Ammon's horn (tissue), 1 donor: ENCODE measurements at regions not wholly inside any gene's neighbourhood (a gene's known extent, or its start where the extent isn't known, plus 50 kb on each side); places are given as distances from the start of the nearest gene placed in this dataset.
"Not testable (repeated sequence)": the region's sequence is repeated elsewhere in the genome, so short reads cannot be mapped to it uniquely, and the experiment has no call there.

ENCODE experiments used
- DNase-seq: peaks from one replicate; pipeline ENCODE4 v3.0.0-alpha.2; 2016; ENCODE audit warnings: low spot score

DNA sequence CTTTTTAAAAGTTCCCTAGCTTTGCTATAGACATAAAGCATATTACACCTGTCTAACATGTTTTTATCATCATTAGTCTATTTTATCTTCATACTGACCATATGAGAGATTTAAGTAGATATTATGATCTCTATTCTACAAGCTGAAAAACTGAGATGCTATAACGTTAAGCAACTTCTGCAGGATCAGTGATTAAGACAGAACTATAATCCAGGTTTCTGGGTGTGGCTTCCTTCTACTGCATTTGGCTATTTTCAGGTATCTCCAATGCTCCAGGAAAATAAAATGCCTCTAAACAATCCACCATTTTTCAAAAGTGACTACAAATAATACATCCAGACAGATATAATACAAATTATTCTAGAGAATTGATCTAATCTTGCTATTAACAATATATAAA lies 53.4 kb downstream of the RGS2 start:
- no peak for DNase-seq

DNA sequence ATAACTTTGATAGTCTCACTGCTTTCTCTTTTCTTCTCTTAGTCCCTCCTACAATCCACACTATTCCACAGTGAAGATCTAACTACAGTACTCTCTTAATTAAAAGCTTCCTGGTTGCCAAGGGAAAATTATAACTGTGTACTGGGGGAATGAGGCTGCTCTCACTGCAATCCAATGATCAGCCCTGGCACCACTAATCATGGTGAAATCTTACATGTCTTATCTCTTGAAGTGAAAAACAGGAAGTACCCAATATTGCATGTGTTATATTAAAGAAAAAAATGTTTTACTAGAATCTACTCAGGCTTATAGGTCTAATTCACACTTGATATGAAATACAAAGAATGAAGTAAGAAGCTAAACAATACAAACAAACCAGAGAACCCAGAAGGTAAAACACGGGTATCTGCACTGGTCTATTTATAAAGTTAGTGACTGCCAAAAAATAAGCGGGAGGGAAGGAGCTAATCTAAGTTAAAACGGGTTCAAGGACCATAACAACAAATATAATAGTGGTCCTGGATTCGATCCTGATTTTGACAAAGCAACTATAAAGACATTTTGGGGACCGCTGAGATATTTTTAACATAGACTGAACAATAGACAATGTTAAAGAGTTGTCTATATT lies 57.5 kb downstream of the RGS2 start:
- no peak for DNase-seq

DNA sequence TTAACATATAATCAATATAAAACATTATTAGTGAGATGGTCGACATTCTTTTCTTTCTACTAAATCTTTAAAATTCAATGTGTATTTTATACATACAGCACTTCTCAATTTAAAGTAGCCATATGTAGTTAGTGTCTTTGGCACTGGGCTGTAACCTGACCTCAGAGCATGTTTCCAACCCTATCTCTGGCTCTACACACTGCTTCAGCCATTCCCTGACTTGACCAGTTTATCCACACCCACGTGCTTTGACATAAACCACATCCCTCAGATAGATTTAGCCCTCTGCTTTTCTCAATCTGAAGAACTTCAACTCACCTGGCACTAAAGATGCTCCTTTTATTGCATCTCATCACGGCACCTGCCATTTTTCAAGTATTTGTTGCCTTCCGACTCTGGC lies 58.3 kb downstream of the RGS2 start:
- no peak for DNase-seq

DNA sequence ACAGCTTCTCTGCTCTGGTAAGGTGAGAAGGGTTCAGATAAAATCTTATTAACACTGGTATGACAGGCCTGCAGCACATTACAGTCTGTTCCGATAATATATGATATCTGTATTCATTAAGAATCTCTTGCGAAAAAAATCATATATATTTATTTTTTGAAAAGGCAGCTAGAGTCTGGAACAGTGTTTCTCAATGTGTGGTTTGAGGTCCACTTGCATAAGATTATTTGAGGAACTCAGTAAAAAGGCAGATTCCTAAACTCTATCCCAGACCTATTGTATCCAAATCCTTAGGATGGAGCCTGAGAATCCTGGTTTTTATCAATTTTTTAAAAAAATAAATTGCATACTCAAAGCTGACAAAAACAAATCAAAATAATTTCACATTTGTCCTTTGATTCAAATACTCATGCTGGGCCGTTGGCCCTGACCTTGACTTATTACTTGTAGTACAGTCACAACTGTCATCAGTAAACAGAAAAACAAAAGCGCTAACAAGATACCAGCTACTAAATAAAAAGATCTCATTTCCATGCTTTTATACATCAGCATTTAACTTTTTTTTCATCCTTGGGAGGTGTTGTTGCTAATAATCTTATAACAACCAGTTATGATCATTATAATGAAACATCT lies 60.6 kb downstream of the RGS2 start:
- DNase-seq, result no peak

DNA sequence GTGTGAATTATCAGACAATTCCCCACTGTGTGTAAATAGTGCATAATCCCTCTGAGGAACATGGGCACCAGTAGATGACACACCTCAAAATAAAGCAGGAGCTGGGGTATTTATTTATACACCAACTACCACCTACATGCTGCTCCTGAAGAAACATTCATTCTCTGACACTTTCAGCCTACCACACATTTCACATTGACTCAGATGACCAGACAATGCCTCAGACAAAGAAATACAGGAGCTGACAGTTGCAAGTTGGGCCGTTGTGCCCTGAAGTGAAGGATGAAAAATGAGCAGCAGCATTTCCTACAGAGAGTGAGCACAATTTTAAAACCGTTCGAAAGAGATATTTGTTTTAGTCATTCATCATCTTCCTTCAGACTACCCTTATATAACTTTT lies 63.2 kb downstream of the RGS2 start:
- no peak for DNase-seq

DNA sequence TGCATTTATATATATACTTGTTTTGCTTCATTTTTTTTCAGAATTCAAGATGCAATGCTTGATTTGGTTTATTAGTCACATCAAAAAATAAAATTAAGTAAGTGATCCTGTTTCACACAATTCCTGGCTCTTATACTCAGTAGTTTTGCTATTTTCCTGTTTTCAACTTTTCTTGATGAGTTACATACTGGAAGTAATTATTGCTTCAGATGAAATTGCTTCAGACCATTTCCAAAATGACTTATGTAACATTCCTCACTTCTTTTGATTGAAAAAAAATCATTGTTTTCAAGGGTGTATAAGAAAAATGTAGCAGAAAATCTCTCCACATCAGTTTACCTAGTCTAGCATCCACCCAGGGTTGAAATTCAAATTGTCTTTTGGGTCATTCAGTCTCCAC lies 65.0 kb downstream of the RGS2 start:
- no peak for DNase-seq

DNA sequence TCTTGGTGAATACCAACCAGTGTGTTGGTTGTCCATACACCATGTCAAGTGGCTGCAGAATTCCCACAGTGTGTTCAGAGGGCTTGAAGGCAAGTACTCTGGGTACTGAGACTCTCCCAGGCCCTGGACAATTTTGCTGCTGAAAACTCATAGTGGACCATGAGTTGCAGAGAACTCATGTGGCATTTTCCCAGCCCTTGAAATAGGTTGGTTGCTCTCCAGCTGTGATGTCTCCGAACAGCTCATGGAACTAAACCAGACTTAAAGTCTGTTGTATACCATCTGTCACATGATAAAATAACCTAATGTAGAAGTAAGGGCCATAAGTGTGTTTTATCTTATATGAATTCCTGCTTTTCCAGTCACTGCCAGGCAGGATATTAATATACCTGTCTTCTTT lies 67.8 kb downstream of the RGS2 start:
- no peak for DNase-seq

DNA sequence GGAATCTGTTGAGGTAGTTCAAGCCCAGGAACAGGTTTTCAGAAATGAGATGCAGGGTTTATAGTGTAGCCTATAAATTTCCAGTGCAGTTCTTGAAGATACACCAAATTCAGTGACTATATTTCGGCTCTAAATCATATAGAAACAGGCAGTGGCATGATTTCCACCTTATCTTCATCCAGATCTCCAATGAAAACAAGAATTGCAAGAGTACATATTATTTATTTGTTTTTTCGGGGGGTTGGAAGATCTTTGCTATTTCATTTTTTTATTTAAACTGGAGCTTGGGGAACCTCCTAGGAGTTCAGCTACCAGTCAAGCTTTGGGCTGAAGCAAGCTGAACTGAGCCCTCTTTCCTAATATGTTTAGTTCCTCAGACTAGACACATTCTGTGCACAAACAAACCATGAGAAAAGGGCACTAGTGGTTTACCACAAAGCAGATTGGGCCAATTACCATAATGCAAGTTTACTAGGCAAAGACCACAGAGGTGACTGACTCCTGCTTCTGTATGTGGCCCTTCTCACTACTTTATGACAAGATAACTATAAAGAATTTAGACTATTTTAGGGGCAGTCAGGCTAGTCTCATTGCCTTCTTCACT lies 68.5 kb downstream of the RGS2 start:
- DNase-seq, result no peak

DNA sequence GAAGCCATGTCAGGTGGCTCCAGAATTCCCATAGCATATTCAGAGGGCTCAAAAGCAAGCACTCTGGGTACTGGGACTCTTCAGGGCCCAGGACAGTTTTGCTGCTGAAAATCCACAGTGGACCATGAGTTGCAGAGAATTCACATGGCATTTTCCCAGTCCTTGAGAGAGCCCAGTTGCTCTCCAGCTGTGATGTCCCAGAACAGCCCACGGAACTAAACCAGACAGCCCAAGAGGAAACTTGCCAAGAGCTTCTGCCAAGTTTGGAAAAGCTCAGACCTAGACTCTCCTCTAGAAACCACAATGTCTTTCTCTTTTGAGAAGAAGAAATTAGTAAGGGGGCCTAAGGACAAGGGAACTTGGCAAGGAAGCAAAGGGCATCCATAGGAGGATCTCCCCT lies 69.4 kb downstream of the RGS2 start:
- no peak for DNase-seq

DNA sequence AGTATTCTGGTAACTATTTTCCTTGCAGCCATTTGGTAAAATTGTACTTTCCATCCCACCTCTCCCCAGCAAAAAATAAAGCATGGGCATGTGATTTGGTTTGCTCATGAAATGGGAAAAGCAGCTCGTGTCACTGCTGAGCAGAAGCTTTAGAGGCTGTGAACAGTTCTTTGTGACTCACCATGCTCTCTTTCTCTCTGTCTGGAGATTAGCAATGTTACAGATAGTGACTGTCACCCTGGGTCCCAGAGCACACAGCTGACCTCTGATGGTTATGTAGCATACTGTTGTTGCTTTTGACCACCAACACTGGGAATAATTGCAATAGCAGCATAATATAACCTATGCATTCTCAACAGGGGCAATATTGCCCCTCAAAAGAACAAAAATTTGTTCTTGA lies 70.6 kb downstream of the RGS2 start:
- no peak for DNase-seq

DNA sequence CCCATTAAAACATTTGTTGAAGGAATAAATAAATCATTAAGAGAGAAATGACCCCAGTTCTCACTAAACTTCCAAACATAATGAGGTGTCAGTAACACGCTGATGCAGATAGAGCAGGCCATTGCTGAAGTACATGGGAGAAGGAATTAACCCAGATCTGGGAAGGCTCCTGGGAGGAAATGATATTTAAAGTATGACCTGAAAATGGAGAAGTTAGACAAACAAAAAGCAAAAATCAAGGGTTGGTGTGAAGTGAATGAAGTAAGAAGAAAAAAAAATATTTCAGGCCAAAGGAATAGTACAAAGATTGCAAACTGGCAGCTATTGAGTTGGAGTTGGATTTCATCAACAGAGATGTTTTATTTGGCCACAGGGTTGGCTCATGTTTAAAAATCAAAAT lies 71.4 kb downstream of the RGS2 start:
- DNase-seq, result no peak

DNA sequence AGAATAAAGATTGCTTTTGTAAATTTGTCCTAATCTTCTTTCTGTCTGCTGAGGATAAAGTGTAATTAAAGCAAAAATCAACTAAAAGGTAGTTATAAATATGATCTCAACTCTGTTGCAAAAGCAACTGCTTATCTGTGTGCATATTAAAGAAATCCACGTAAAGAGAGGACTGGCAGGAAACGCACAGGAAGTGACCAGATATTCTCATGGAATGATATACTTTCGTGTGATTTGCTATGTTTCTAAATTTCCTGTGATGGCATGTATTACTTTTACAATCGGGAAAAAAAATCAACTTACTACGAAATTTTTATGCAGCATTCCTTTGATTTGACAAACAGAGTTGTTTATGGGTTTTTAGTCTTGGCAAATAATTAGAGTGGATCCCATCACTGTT lies 75.4 kb downstream of the RGS2 start:
- no peak for DNase-seq

DNA sequence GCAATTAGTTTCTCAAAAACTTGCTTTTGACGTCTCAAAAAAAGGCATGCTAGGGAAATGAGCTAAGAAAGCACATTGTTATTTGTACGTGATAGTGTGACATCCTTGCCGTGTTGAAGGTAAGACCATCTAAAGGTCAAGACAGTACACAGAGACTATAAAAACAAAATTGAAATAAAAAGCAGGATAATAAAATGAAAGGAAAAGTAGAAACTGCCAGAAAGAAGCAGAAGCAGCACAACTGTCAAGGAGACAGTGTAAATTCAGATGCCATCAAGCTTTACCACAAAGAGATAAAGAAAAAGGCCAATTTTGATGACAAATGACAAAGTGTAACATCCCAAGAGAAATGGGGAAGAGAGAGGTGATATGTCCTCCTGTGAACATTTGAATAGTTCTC lies 76.5 kb downstream of the RGS2 start:
- DNase-seq, result not testable (repeated sequence)

DNA sequence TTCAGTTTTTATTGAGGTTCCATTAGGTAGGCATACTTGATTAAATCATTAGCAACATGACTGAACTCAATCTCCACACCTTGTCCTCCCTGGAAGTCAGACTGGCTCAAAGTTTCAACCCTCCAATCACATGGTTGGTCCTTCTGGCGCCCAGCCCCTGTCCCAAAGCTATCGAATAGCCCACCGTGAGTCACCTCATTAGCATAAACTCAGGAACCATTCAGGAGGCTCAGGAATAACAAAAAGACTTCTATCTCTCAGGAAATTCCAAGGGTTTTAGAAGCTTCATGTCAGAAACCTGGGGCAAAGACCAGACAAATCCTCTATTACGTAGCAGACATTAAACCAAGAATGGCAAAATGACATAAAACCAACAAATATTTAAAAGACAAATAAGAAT lies 78.6 kb downstream of the RGS2 start:
- DNase-seq, result no peak

DNA sequence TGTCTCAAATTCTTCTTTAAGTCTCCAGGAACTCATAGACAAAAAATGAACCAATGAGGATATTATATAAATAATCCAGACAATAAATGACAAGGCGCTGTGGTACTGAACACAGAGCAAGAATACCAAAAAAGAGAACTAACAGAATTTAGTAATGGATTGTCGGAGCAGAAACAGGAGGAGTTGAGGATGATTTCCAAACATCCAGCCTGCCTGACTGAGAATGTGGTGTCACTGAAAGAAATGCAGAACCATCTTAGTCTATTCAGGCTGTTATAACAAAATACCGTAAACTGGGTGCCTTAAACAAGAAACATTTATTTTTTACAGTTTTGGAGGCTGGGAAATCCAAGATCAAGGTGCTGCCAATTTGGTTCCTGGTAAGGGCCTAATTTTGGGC lies 79.7 kb downstream of the RGS2 start:
- DNase-seq, result no peak

DNA sequence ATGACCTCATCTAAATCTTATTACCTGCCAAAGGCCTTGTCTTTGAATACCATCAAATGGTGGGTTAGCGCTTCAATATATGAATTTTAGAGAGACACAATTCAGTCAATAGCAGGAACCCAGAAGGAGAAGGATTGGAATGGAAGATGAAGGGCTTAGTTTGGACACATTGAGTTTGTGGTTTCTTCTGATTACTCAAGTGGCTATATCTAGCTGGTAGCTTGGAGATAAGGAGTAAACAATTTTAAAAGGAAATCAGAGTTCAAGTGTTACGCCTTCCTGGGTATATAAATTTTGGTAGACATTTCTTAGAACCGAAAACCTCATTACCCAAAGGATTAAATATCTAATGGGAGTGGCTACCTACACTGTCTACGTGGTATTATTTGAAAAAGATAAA lies 80.2 kb downstream of the RGS2 start:
- DNase-seq, result no peak

DNA sequence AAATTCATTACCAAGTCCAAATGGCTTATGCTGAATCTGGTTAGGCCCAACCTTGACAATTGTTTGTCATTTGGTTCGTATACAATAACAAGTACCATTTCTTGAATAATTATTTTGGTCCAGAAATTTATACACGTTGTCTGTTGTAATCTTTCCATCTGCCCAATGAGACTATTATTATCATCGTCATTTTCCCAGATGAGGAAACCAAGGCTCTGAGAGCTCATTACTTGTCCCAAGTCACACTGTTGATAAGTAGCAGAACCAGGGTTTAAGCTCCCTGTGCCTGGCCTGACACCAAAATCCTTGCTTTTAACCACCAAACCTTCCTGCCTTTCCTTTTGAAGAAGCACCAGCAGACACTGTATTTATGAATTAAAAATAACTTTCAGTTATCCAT lies 81.3 kb downstream of the RGS2 start:
- no peak for DNase-seq

DNA sequence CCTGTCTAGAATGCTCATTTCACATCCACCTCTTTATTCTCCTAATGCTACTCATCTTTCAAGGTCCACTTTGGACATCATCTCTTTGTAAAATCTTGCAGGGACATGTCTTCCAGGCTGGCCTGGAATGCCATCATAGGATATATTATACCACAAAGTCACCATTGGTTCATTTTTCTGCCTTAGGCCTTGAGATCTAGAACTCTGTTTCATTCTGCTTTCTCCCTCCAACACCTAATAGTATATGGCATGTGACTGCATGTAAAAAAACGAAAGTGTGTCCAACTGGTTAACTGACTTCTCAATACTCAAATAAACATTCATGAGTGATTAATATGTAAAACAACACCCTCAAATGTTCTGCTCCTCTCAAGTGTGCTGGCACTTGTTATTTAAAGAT lies 84.1 kb downstream of the RGS2 start:
- DNase-seq, result no peak

DNA sequence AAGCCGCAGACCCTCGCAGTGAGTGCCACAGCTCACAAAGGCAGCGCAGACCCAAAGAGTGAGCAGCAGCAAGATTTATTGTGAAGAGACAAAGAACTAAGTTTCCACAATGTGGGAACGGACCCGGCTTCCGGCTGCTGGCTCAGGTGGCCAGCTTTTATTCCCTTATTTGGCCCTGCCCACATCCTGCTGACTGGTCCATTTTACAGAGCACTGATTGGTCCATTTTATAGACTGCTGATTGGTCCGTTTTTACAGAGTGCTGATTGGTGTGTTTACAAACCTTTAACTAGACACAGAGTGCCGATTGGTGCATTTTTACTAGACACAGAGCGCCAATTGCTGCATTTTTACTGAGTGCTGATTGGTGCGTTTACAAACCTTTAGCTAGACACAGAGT lies 86.6 kb downstream of the RGS2 start:
- not testable (repeated sequence) for DNase-seq

DNA sequence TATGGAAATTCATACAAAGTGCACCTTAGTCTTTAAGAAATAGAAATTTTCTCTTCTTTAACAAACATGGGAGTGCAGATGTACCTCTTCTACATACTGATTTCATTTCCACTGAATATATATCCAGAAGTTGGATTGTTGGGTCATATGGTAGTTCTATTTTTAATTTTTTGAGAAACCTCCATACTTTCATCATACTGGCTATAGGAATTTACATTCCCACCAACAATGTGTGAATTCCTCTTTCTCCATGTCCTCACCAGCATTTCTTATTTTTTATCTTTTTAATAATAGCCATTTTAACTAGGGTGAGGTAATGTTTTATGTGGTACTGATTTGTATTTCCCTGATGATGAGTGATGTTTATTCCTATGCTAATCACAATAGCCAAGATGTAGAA lies 87.5 kb downstream of the RGS2 start:
- no peak for DNase-seq

DNA sequence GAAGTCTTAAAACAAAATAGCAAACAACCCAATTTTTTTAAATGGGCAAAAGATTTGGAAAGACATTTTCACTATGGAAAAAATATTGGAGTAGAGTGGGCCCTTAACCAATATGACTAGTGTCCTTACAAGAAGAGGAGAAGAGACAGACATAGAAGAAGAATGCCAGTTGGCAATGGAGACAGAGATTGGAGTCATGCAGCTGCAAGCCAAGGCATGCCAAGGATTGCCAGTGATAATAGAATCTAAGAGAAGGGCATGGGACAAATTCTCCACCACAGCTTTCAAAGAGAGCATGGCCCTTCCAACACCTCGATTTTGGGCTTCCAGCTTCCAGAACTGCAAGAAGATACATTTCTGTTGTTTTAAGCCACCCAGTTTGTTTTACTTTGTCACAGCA lies 92.7 kb downstream of the RGS2 start:
- no peak for DNase-seq

DNA sequence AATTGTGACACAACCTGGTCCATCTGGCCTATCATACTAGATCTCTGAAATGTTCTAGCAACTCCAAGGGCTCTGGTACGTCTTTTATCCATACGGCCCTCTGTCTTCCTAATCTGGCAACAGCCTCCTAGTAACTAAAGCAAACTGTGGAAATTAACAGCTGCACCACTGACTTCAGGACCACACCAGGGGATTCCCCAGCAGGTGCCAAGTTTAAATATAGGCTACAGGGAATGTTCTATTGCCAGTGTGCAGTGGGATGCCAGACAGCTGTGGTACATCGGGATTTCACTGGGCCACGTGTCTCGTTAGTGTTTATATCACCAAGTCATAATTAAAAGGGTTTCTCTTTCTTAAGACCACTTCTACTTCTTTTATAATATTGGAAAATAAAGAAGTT lies 94.3 kb downstream of the RGS2 start:
- DNase-seq, result no peak

DNA sequence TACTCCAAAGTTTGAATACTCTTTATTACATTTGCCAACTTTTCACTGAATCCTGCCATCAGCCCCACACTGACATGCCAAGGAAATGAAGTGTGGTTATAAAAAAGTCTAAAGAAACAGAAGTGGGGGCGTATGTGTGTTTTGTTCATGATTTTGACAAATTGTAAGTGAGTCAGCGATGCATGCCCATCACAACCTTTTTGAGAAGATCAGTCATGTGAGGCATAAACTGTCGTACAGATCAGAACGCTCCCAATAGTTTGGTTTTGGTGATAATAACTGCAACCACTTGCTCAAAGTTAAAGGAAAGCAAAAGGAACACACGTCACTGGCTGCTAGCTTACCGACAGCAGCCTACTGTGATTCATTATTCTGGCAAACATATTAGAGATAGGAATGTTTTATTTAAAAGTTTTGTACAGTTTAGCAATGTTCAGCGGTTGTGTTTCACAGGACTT lies 95.6 kb downstream of the RGS2 start:
- DNase-seq, result no peak

DNA sequence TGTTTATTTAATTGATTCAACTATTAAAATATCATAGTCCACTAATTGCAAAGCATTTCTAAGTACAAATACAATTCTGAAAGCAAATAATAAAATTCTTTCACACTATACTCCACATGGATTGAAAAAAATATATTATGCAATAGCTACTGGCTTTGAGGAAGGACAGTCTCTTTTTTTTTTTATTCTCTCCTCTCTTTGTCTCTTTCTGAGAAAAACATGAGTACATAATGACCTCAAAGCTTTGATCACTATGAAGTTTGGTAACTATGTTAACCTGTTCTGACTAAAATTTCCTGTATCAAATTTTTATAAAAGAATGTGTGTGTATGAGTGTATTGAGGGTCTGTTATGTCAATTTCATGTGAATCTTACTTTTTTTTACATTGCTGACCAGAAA lies 96.2 kb downstream of the RGS2 start:
- no peak for DNase-seq
